ENCODE measurements at regions not wholly inside any gene's neighbourhood (a gene's known extent, or its start where the extent isn't known, plus 50 kb on each side); places are given as distances from the start of the nearest gene placed in this dataset.

GRCh38 chr13:90436697-90437096, 910.8 kb upstream of the MIR17HG start:
- no peak for TF ChIP-seq MTA3 (IDR thresholded peaks at IDR 0.05; ENCODE audit: borderline replicate concordance)
- no peak for TF ChIP-seq ZNF740 (CRISPR knock-in tag; IDR thresholded peaks at IDR 0.05)
- no peak for TF ChIP-seq ZNF740 (tag; IDR thresholded peaks at IDR 0.05)
- TF ChIP-seq FOS (IDR thresholded peaks at IDR 0.05; ENCODE audit: extremely low read depth, insufficient read length) = no peak
- TF ChIP-seq CTCF (IDR thresholded peaks at IDR 0.05 in 2 of 3, conservative IDR thresholded peaks at IDR 0.05 in 1 of 3; ENCODE audit: insufficient read depth in 2 of 3, low read depth in 1 of 3, low read length in 3 of 3) = no peak
- no peak for TF ChIP-seq ASH1L (IDR thresholded peaks at IDR 0.05; ENCODE audit: borderline replicate concordance, low read depth, partially characterized antibody)
- TF ChIP-seq ZNF592 (IDR thresholded peaks at IDR 0.05) = no peak
- TF ChIP-seq RCOR1 (IDR thresholded peaks at IDR 0.05; ENCODE audit: borderline replicate concordance in 1 of 2, low read depth in 2 of 2, low read length in 2 of 2) = no peak
- TF ChIP-seq HMGXB4 (CRISPR knock-in tag; IDR thresholded peaks at IDR 0.05) = no peak
- TF ChIP-seq PCBP2 (IDR thresholded peaks at IDR 0.05; ENCODE audit: low read depth, low read length, poor library complexity, severe bottlenecking) = no peak
- no peak for TF ChIP-seq MXI1 (IDR thresholded peaks at IDR 0.05; ENCODE audit: low read depth, low read length)
- TF ChIP-seq SMAD1 (IDR thresholded peaks at IDR 0.05; ENCODE audit: low read depth, low read length, partially characterized antibody) = no peak
- TF ChIP-seq RNF2 (IDR thresholded peaks at IDR 0.05) = no peak
- no peak for TF ChIP-seq CHD1 (IDR thresholded peaks at IDR 0.05; ENCODE audit: low read length)

All from K562 (cell line).